K562 (cell line): ENCODE measurements at regions not wholly inside any gene's neighbourhood (a gene's known extent, or its start where the extent isn't known, plus 50 kb on each side); places are given as distances from the start of the nearest gene placed in this dataset.

Source experiments
- ATAC-seq: fragments of 200-7000 bp; cut with Tn5 transposase; 3 replicates; pipeline ENCODE4 v1.9.1; 2020; ENCODE audit warnings: moderate library complexity
- BruUV-seq: library from RNA; stranded (reverse); fragments of 400-500 nt; replicated peaks from 2 replicates; lab custom pipeline; 2021; lab: Mats Ljungman, UMichigan
- CTCF ChIA-PET: fragments of 300-600 bp; formaldehyde crosslinking; extraction: SDS; loops from one replicate; lab custom pipeline; 2021; ENCODE audit warnings: low intra/inter-chr PET ratio; lab: Yijun Ruan, JAX
- POLR2A ChIA-PET: fragments of 300-600, 350-650 bp; sonication (Branson Sonifier 250); formaldehyde crosslinking; extraction: SDS; loops from one replicate; lab custom pipeline; 2021; ENCODE audit warnings: antibody characterized with exemption, inconsistent platforms; lab: Yijun Ruan, JAX
- DNase-seq, 4 experiments: peaks; one replicate each; pipeline versions ENCODE4 v3.0.0 to v3.0.0-alpha.2; 2011 to 2018; ENCODE audit warnings: low spot score in 3 of 4, mixed read lengths in 3 of 4; ENCODE audit errors: extremely low read depth in 1 of 4
- FAIRE-seq: peaks from 2 replicates; lab custom pipeline; 2011; peaks lifted over from hg19 to GRCh38; lab: Jason Lieb, UNC
- H2AFZ ChIP-seq: 2 replicates; pipeline ENCODE4 v1.6.0; 2011; ENCODE audit warnings: low read depth, low read length, control low read depth, inconsistent platforms
- H3K27ac ChIP-seq: fragments of 200-600 bp; 3 replicates; pipeline ENCODE4 v1.8.0; 2011; ENCODE audit warnings: low read depth, mild to moderate bottlenecking, control low read depth, inconsistent platforms, low read length, moderate library complexity, mixed read lengths; ENCODE audit errors: extremely low read depth
- H3K27me3 ChIP-seq, 2 experiments: fragments of 300-600 bp in 1 of 2; 2 replicates in 1 of 2; 3 replicates in 1 of 2; pipeline versions ENCODE4 v1.6.0 to v1.8.0; 2011; ENCODE audit warnings: inconsistent platforms in 2 of 2, low read length in 2 of 2, mild to moderate bottlenecking in 1 of 2, mixed read lengths in 1 of 2, moderate library complexity in 1 of 2; ENCODE audit not compliant: control insufficient read depth in 2 of 2, insufficient read depth in 2 of 2
- H3K36me3 ChIP-seq: fragments of 300-600 bp; 3 replicates; pipeline ENCODE4 v1.8.0; 2011; ENCODE audit warnings: mild to moderate bottlenecking, low read length, inconsistent platforms; ENCODE audit not compliant: control insufficient read depth, insufficient read depth
- H3K4me1 ChIP-seq, 2 experiments: fragments of 200-600 bp in 1 of 2; replicated peaks in 1 of 2; 2 replicates in 1 of 2; 3 replicates in 1 of 2; pipeline versions ENCODE4 v1.5.1 to v1.8.0; 2011; ENCODE audit warnings: inconsistent platforms in 2 of 2, low read length in 2 of 2, mild to moderate bottlenecking in 1 of 2, mixed read lengths in 1 of 2, moderate library complexity in 1 of 2; ENCODE audit not compliant: control insufficient read depth in 2 of 2, insufficient read depth in 2 of 2
- H3K4me2 ChIP-seq: 2 replicates; pipeline ENCODE4 v1.6.1; 2011; ENCODE audit warnings: low read length, control low read depth, inconsistent platforms, mixed read lengths; ENCODE audit not compliant: insufficient read depth
- H3K4me3 ChIP-seq: fragments of 200-600 bp; sonication (generic), shearing (Covaris generic); 2 replicates; pipeline ENCODE4 v1.5.1; 2016; ENCODE audit warnings: control low read depth, inconsistent platforms
- H3K79me2 ChIP-seq: fragments of 200-600 bp; 3 replicates; pipeline ENCODE4 v1.8.0; 2011; ENCODE audit warnings: low read length, inconsistent platforms; ENCODE audit not compliant: control insufficient read depth, insufficient read depth
- H3K9ac ChIP-seq, 2 experiments: 2 replicates each; pipeline versions ENCODE4 v1.6.0 to v1.6.1; 2011; ENCODE audit warnings: low read depth in 2 of 2, low read length in 2 of 2, control low read depth in 1 of 2, inconsistent platforms in 1 of 2, mild to moderate bottlenecking in 1 of 2, mixed read lengths in 1 of 2; ENCODE audit not compliant: insufficient read depth in 1 of 2
- H3K9me1 ChIP-seq: one replicate; pipeline ENCODE4 v1.6.0; 2011; ENCODE audit warnings: inconsistent platforms, mild to moderate bottlenecking, low read length, moderate library complexity; ENCODE audit not compliant: control insufficient read depth, insufficient read depth
- H3K9me3 ChIP-seq: replicated peaks from 2 replicates; pipeline ENCODE4 v1.5.1; 2011; ENCODE audit warnings: low read depth, low read length, inconsistent platforms; ENCODE audit not compliant: control insufficient read depth, insufficient read depth
- H4K20me1 ChIP-seq: replicated peaks from 2 replicates; pipeline ENCODE4 v1.6.1; 2011; ENCODE audit warnings: low read length, inconsistent platforms, mixed read lengths; ENCODE audit not compliant: control insufficient read depth, insufficient read depth
- CHD4 ChIP-seq: fragments of 200-600 bp; sonication (generic); IDR thresholded peaks from 3 replicates; pipeline ENCODE4 v1.6.1; 2012; ENCODE audit warnings: low read depth, mild to moderate bottlenecking, mixed read lengths, low read length, inconsistent platforms; ENCODE audit not compliant: insufficient read depth, insufficient replicate concordance, poor library complexity, severe bottlenecking
- CTCFL ChIP-seq: IDR thresholded peaks from 2 replicates; pipeline ENCODE4 v1.6.1; 2011; ENCODE audit warnings: borderline replicate concordance, low read depth, mild to moderate bottlenecking, moderate library complexity, low read length; ENCODE audit not compliant: insufficient read depth, poor library complexity, severe bottlenecking
- HES1 ChIP-seq: fragments of 450-650 bp; IDR thresholded peaks from 2 replicates; pipeline ENCODE4 v1.6.1; 2016; ENCODE audit warnings: low read depth, mild to moderate bottlenecking, moderate library complexity
- HIVEP1 ChIP-seq: fragments of 250-450 bp; sonication (Bioruptor Pico); IDR thresholded peaks from 2 replicates; pipeline ENCODE4 v1.4.0; 2020; ENCODE audit warnings: mild to moderate bottlenecking
- MTA1 ChIP-seq: fragments of 450-650 bp; IDR thresholded peaks from 2 replicates; pipeline ENCODE4 v1.6.1; 2017; ENCODE audit warnings: borderline replicate concordance
- NCOA2 ChIP-seq, 2 experiments: fragments of 450-650 bp; IDR thresholded peaks; 2 replicates each; pipeline ENCODE4 v1.6.1; 2018; ENCODE audit warnings: mild to moderate bottlenecking in 2 of 2, moderate library complexity in 1 of 2; ENCODE audit not compliant: partially characterized antibody in 2 of 2
- SMAD2 ChIP-seq: fragments of 150-350 bp; IDR thresholded peaks from 2 replicates; pipeline ENCODE4 v1.6.1; 2014; ENCODE audit warnings: low read depth, mild to moderate bottlenecking, low read length
- U2AF2 ChIP-seq: fragments of 200-400 bp; formaldehyde crosslinking; optimal IDR thresholded peaks from 2 replicates; pipeline ENCODE3; 2017; ENCODE audit warnings: low read depth, mild to moderate bottlenecking, low read length
- ZNF133 ChIP-seq: fragments of 250-450 bp; sonication (Bioruptor Pico); IDR thresholded peaks from 2 replicates; pipeline ENCODE4 v1.4.0; 2020; ENCODE audit warnings: mild to moderate bottlenecking
- ZNF174 ChIP-seq: fragments of 250-450 bp; sonication (Bioruptor Pico); IDR thresholded peaks from 2 replicates; pipeline ENCODE4 v1.4.0; 2020; ENCODE audit warnings: mild to moderate bottlenecking
- ZNF263 ChIP-seq: sonication (generic); formaldehyde crosslinking; IDR thresholded peaks from 2 replicates; pipeline ENCODE4 v1.8.0; 2022; ENCODE audit warnings: mild to moderate bottlenecking, missing genetic modification reagents, borderline replicate concordance
- ZNF668 ChIP-seq: fragments of 250-450 bp; sonication (Bioruptor Pico); IDR thresholded peaks from 2 replicates; pipeline ENCODE4 v1.8.0; 2022; ENCODE audit warnings: mild to moderate bottlenecking, inconsistent platforms
- WGBS: fragments of 100-300 bp; shearing (Covaris generic); methylation state at CpG from one replicate; pipeline ENCODE4 v1.1.6; 2016; ENCODE audit warnings: low coverage, mixed read lengths; ENCODE audit not compliant: insufficient coverage; ENCODE audit errors: missing lambda C conversion rate; 5-methylcytosine and 5-hydroxymethylcytosine counted together
- in situ Hi-C: fragments of 300-500 bp; cut with MboI; formaldehyde crosslinking; loops from 4 replicates; pipeline ENCODE4 v1.15.0; 2018; ENCODE audit warnings: inconsistent platforms, mixed read lengths
- intact Hi-C: fragments of 100-400 bp; cut with micrococcal nuclease; formaldehyde crosslinking; loops from 2 replicates; pipeline ENCODE4 v1.14.2; 2022
- TF ChIP-seq, protein P1 (sequence below): fragments of 450-650 bp; IDR thresholded peaks from 2 replicates; pipeline ENCODE4 v1.7.0; 2016; ENCODE audit warnings: borderline replicate concordance
- TF ChIP-seq, protein P2 (sequence below): fragments of 250-450 bp; sonication (Bioruptor Pico); IDR thresholded peaks from 2 replicates; pipeline ENCODE4 v1.5.0; 2021

DNA sequence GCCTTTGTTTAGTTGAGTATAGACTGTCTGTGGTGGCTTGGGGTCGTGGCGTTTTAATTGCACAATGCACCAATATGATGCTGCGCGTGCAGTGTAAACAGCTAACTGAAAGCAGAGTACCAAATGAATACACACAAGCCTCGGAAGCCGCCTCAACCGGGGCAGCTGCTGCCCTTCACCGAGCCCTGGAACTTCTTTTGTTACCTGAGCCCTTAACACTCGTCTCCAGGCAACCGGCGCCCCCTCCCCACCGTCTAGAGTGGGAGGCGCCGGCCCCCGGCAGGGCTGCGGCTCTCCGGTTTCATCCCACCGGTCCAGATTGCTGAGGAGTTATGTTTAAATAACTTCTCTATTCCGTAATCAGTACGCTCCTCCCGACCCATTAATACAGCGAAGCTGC is 173.2 kb upstream of the TBL1X start:
- ChIA-PET POLR2A (no interaction called here), CTCF (no interaction called here)
- FAIRE-seq (no peak), ATAC-seq (no peak), DNase-seq (no peak)
- TF ChIP-seq ZNF174 (CRISPR knock-in tag) (no peak), ZNF668 (CRISPR knock-in tag) (no peak), SMAD2 (no peak), NCOA2 (IDR thresholded peaks at IDR 0.05; ENCODE audit: partially characterized antibody in 2 of 2) (no peak), U2AF2 (no peak), CTCFL (no peak), MTA1 (no peak), HES1 (no peak), ZNF133 (CRISPR knock-in tag) (no peak), CHD4 (no peak), ZNF263 (no peak), HIVEP1 (CRISPR knock-in tag) (no peak)
- TF ChIP-seq, protein P1, sequence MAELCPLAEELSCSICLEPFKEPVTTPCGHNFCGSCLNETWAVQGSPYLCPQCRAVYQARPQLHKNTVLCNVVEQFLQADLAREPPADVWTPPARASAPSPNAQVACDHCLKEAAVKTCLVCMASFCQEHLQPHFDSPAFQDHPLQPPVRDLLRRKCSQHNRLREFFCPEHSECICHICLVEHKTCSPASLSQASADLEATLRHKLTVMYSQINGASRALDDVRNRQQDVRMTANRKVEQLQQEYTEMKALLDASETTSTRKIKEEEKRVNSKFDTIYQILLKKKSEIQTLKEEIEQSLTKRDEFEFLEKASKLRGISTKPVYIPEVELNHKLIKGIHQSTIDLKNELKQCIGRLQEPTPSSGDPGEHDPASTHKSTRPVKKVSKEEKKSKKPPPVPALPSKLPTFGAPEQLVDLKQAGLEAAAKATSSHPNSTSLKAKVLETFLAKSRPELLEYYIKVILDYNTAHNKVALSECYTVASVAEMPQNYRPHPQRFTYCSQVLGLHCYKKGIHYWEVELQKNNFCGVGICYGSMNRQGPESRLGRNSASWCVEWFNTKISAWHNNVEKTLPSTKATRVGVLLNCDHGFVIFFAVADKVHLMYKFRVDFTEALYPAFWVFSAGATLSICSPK = no peak
- TF ChIP-seq, protein P2, sequence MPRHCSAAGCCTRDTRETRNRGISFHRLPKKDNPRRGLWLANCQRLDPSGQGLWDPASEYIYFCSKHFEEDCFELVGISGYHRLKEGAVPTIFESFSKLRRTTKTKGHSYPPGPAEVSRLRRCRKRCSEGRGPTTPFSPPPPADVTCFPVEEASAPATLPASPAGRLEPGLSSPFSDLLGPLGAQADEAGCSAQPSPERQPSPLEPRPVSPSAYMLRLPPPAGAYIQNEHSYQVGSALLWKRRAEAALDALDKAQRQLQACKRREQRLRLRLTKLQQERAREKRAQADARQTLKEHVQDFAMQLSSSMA (CRISPR knock-in tag) = no peak
- Histone ChIP-seq H3K4me3 (no peak overlapping the region), H2AFZ (no peak overlapping the region), H3K36me3 (no peaks in the 10 kb centered on the region), H4K20me1 (no peaks in the 10 kb centered on the region), H3K4me2 (no peak overlapping the region), H3K9me1 (no peaks in the 10 kb centered on the region), H3K27ac (no peak overlapping the region), H3K9me3 (no peaks in the 10 kb centered on the region), H3K4me1 (no peaks in the 10 kb centered on the region), H3K9ac (no peak overlapping the region), H3K27me3 (peaks cover 19 to 44% of the 10 kb centered on the region in 2 experiments), H3K79me2 (no peaks in the 10 kb centered on the region)
- intact Hi-C loops (no loop called here), in situ Hi-C loops (no loop called here)
- no TSS peak for BruUV-seq
- 16% methylated on average over 22 of the region's 22 CpGs for WGBS
